ENCODE measurements at regions not wholly inside any gene's neighbourhood (a gene's known extent, or its start where the extent isn't known, plus 50 kb on each side); places are given as distances from the start of the nearest gene placed in this dataset.

- no peak for TF ChIP-seq REST (IDR thresholded peaks at IDR 0.05; ENCODE audit: borderline replicate concordance in 1 of 2, low read depth in 1 of 2, low read length in 2 of 2)
- no peak for TF ChIP-seq CTCF (CRISPR knock-in tag; IDR thresholded peaks at IDR 0.05)
- TF ChIP-seq NR3C1 (CRISPR knock-in tag; IDR thresholded peaks at IDR 0.05): no peak
- no peak for TF ChIP-seq SETDB1 (CRISPR knock-in tag; IDR thresholded peaks at IDR 0.05; ENCODE audit: borderline replicate concordance)
- no peak for TF ChIP-seq FOSL1 (CRISPR knock-in tag; IDR thresholded peaks at IDR 0.05; ENCODE audit: borderline replicate concordance)
- TF ChIP-seq JUND (CRISPR knock-in tag; IDR thresholded peaks at IDR 0.05): no peak
- TF ChIP-seq ZBTB38 (CRISPR knock-in tag; IDR thresholded peaks at IDR 0.05): no peak
- no peak for TF ChIP-seq ATF7 (IDR thresholded peaks at IDR 0.05)
- TF ChIP-seq ATF7 (CRISPR knock-in tag; IDR thresholded peaks at IDR 0.05): no peak
- TF ChIP-seq SMARCE1 (IDR thresholded peaks at IDR 0.05; ENCODE audit: borderline replicate concordance): no peak
- TF ChIP-seq RAD21 (CRISPR knock-in tag; IDR thresholded peaks at IDR 0.05): no peak
Observed at GRCh38 chrX:88883200-88883599, 136.2 kb downstream of the CPXCR1 start.

Measured in HepG2 (cell line).